K562 (cell line): ENCODE measurements at regions not wholly inside any gene's neighbourhood (a gene's known extent, or its start where the extent isn't known, plus 50 kb on each side); places are given as distances from the start of the nearest gene placed in this dataset.

Source experiments
- ATAC-seq: fragments of 200-7000 bp; cut with Tn5 transposase; 3 replicates; pipeline ENCODE4 v1.9.1; 2020; ENCODE audit warnings: moderate library complexity
- BruUV-seq: library from RNA; stranded (reverse); fragments of 400-500 nt; replicated peaks from 2 replicates; lab custom pipeline; 2021; lab: Mats Ljungman, UMichigan
- CTCF ChIA-PET: fragments of 300-600 bp; formaldehyde crosslinking; extraction: SDS; loops from one replicate; lab custom pipeline; 2021; ENCODE audit warnings: low intra/inter-chr PET ratio; lab: Yijun Ruan, JAX
- POLR2A ChIA-PET: fragments of 300-600, 350-650 bp; sonication (Branson Sonifier 250); formaldehyde crosslinking; extraction: SDS; loops from one replicate; lab custom pipeline; 2021; ENCODE audit warnings: antibody characterized with exemption, inconsistent platforms; lab: Yijun Ruan, JAX
- DNase-seq, 4 experiments: peaks; one replicate each; pipeline versions ENCODE4 v3.0.0 to v3.0.0-alpha.2; 2011 to 2018; ENCODE audit warnings: low spot score in 3 of 4, mixed read lengths in 3 of 4; ENCODE audit errors: extremely low read depth in 1 of 4
- FAIRE-seq: peaks from 2 replicates; lab custom pipeline; 2011; peaks lifted over from hg19 to GRCh38; lab: Jason Lieb, UNC
- H2AFZ ChIP-seq: 2 replicates; pipeline ENCODE4 v1.6.0; 2011; ENCODE audit warnings: low read depth, low read length, control low read depth, inconsistent platforms
- H3K27ac ChIP-seq: fragments of 200-600 bp; 3 replicates; pipeline ENCODE4 v1.8.0; 2011; ENCODE audit warnings: low read depth, mild to moderate bottlenecking, control low read depth, inconsistent platforms, low read length, moderate library complexity, mixed read lengths; ENCODE audit errors: extremely low read depth
- H3K27me3 ChIP-seq, 2 experiments: fragments of 300-600 bp in 1 of 2; 2 replicates in 1 of 2; 3 replicates in 1 of 2; pipeline versions ENCODE4 v1.6.0 to v1.8.0; 2011; ENCODE audit warnings: inconsistent platforms in 2 of 2, low read length in 2 of 2, mild to moderate bottlenecking in 1 of 2, mixed read lengths in 1 of 2, moderate library complexity in 1 of 2; ENCODE audit not compliant: control insufficient read depth in 2 of 2, insufficient read depth in 2 of 2
- H3K36me3 ChIP-seq: fragments of 300-600 bp; 3 replicates; pipeline ENCODE4 v1.8.0; 2011; ENCODE audit warnings: mild to moderate bottlenecking, low read length, inconsistent platforms; ENCODE audit not compliant: control insufficient read depth, insufficient read depth
- H3K4me1 ChIP-seq, 2 experiments: fragments of 200-600 bp in 1 of 2; replicated peaks in 1 of 2; 2 replicates in 1 of 2; 3 replicates in 1 of 2; pipeline versions ENCODE4 v1.5.1 to v1.8.0; 2011; ENCODE audit warnings: inconsistent platforms in 2 of 2, low read length in 2 of 2, mild to moderate bottlenecking in 1 of 2, mixed read lengths in 1 of 2, moderate library complexity in 1 of 2; ENCODE audit not compliant: control insufficient read depth in 2 of 2, insufficient read depth in 2 of 2
- H3K4me2 ChIP-seq: 2 replicates; pipeline ENCODE4 v1.6.1; 2011; ENCODE audit warnings: low read length, control low read depth, inconsistent platforms, mixed read lengths; ENCODE audit not compliant: insufficient read depth
- H3K4me3 ChIP-seq: fragments of 200-600 bp; sonication (generic), shearing (Covaris generic); 2 replicates; pipeline ENCODE4 v1.5.1; 2016; ENCODE audit warnings: control low read depth, inconsistent platforms
- H3K79me2 ChIP-seq: fragments of 200-600 bp; 3 replicates; pipeline ENCODE4 v1.8.0; 2011; ENCODE audit warnings: low read length, inconsistent platforms; ENCODE audit not compliant: control insufficient read depth, insufficient read depth
- H3K9ac ChIP-seq, 2 experiments: 2 replicates each; pipeline versions ENCODE4 v1.6.0 to v1.6.1; 2011; ENCODE audit warnings: low read depth in 2 of 2, low read length in 2 of 2, control low read depth in 1 of 2, inconsistent platforms in 1 of 2, mild to moderate bottlenecking in 1 of 2, mixed read lengths in 1 of 2; ENCODE audit not compliant: insufficient read depth in 1 of 2
- H3K9me1 ChIP-seq: one replicate; pipeline ENCODE4 v1.6.0; 2011; ENCODE audit warnings: inconsistent platforms, mild to moderate bottlenecking, low read length, moderate library complexity; ENCODE audit not compliant: control insufficient read depth, insufficient read depth
- H3K9me3 ChIP-seq: replicated peaks from 2 replicates; pipeline ENCODE4 v1.5.1; 2011; ENCODE audit warnings: low read depth, low read length, inconsistent platforms; ENCODE audit not compliant: control insufficient read depth, insufficient read depth
- H4K20me1 ChIP-seq: replicated peaks from 2 replicates; pipeline ENCODE4 v1.6.1; 2011; ENCODE audit warnings: low read length, inconsistent platforms, mixed read lengths; ENCODE audit not compliant: control insufficient read depth, insufficient read depth
- BDP1 ChIP-seq: IDR thresholded peaks from 3 replicates; pipeline ENCODE4 v1.6.1; 2011; ENCODE audit not compliant: insufficient read length, insufficient read depth
- CHD4 ChIP-seq: fragments of 200-600 bp; sonication (generic); IDR thresholded peaks from 3 replicates; pipeline ENCODE4 v1.6.1; 2012; ENCODE audit warnings: low read depth, mild to moderate bottlenecking, mixed read lengths, low read length, inconsistent platforms; ENCODE audit not compliant: insufficient read depth, insufficient replicate concordance, poor library complexity, severe bottlenecking
- DACH1 ChIP-seq: fragments of 450-650 bp; IDR thresholded peaks from 2 replicates; pipeline ENCODE4 v1.6.1; 2018; ENCODE audit not compliant: partially characterized antibody
- LCOR ChIP-seq: sonication (generic); formaldehyde crosslinking; IDR thresholded peaks from 2 replicates; pipeline ENCODE4 v1.8.0; 2022; ENCODE audit warnings: mild to moderate bottlenecking, missing genetic modification reagents
- MAFF ChIP-seq: IDR thresholded peaks from 2 replicates; pipeline ENCODE4 v1.6.1; 2012; ENCODE audit warnings: low read length, improper control_type of control experiment
- MAFK ChIP-seq: IDR thresholded peaks from 2 replicates; pipeline ENCODE4 v1.6.1; 2011; ENCODE audit warnings: low read length, improper control_type of control experiment
- MCM5 ChIP-seq: fragments of 450-650 bp; IDR thresholded peaks from 2 replicates; pipeline ENCODE4 v1.6.1; 2016; ENCODE audit warnings: low read depth
- MEIS2 ChIP-seq: fragments of 450-650 bp; IDR thresholded peaks from 2 replicates; pipeline ENCODE4 v1.6.1; 2014; ENCODE audit warnings: mild to moderate bottlenecking; ENCODE audit not compliant: partially characterized antibody
- MTA2 ChIP-seq: fragments of 450-650 bp; IDR thresholded peaks from 2 replicates; pipeline ENCODE4 v1.6.1; 2016; ENCODE audit warnings: low read depth
- NR2C1 ChIP-seq, 2 experiments: fragments of 450-650 bp; IDR thresholded peaks; 2 replicates each; pipeline ENCODE4 v1.6.1; 2017; ENCODE audit warnings: mild to moderate bottlenecking in 2 of 2, antibody characterized with exemption in 1 of 2, inconsistent platforms in 1 of 2, missing compliant biosample characterization in 1 of 2, missing genetic modification characterization in 1 of 2
- PPARD ChIP-seq: fragments of 250-450 bp; sonication (Bioruptor Pico); IDR thresholded peaks from 2 replicates; pipeline ENCODE4 v1.8.0; 2022; ENCODE audit warnings: inconsistent platforms, mild to moderate bottlenecking, moderate library complexity
- SMARCC2 ChIP-seq: fragments of 450-650 bp; IDR thresholded peaks from 2 replicates; pipeline ENCODE4 v1.6.1; 2017; ENCODE audit warnings: antibody characterized with exemption, moderate library complexity, mild to moderate bottlenecking, low read depth
- SRSF1 ChIP-seq: fragments of 200-400 bp; formaldehyde crosslinking; IDR thresholded peaks from 2 replicates; pipeline ENCODE4 v1.6.1; 2017; ENCODE audit warnings: mild to moderate bottlenecking, low read depth, low read length, moderate library complexity
- THRA ChIP-seq: fragments of 450-650 bp; IDR thresholded peaks from 2 replicates; pipeline ENCODE4 v1.6.1; 2017; ENCODE audit warnings: mild to moderate bottlenecking, moderate library complexity
- ZNF12 ChIP-seq: sonication (generic); formaldehyde crosslinking; IDR thresholded peaks from 2 replicates; pipeline ENCODE4 v1.4.0; 2020; ENCODE audit warnings: mild to moderate bottlenecking, missing genetic modification reagents
- ZNF184 ChIP-seq: sonication (generic); formaldehyde crosslinking; IDR thresholded peaks from 2 replicates; pipeline ENCODE4 v1.5.0; 2020; ENCODE audit warnings: missing genetic modification reagents
- ZNF3 ChIP-seq: fragments of 250-450 bp; sonication (Bioruptor Pico); IDR thresholded peaks from 2 replicates; pipeline ENCODE4 v1.5.0; 2021; ENCODE audit warnings: mild to moderate bottlenecking, moderate library complexity
- WGBS: fragments of 100-300 bp; shearing (Covaris generic); methylation state at CpG from one replicate; pipeline ENCODE4 v1.1.6; 2016; ENCODE audit warnings: low coverage, mixed read lengths; ENCODE audit not compliant: insufficient coverage; ENCODE audit errors: missing lambda C conversion rate; 5-methylcytosine and 5-hydroxymethylcytosine counted together
- in situ Hi-C: fragments of 300-500 bp; cut with MboI; formaldehyde crosslinking; loops from 4 replicates; pipeline ENCODE4 v1.15.0; 2018; ENCODE audit warnings: inconsistent platforms, mixed read lengths
- intact Hi-C: fragments of 100-400 bp; cut with micrococcal nuclease; formaldehyde crosslinking; loops from 2 replicates; pipeline ENCODE4 v1.14.2; 2022

- H3K4me1 ChIP-seq, result no peaks in the 10 kb centered on the region; a peak in 1 of 5 replicates
- intact Hi-C loops (no loop called here), in situ Hi-C loops (no loop called here)
- no peak for FAIRE-seq
- no peak overlapping the region for H3K9ac ChIP-seq
- ChIA-PET CTCF (no interaction called here), POLR2A (interaction anchor here (0.6 kb wide), 1 partner anchor 14 kb away, joined by 3 read pairs; no protein-coding TSS in a partner anchor)
- BruUV-seq, result no TSS peak
- no peak for TF ChIP-seq ZNF184 (CRISPR knock-in tag)
- no peak overlapping the region for H3K27ac ChIP-seq
- no peak for DNase-seq
- H4K20me1 ChIP-seq, result no peaks in the 10 kb centered on the region
- no peaks in the 10 kb centered on the region for H3K27me3 ChIP-seq
- H3K9me3 ChIP-seq, result no peaks in the 10 kb centered on the region
- H2AFZ ChIP-seq, result no peak overlapping the region
- 0 out of 3 replicates have a peak, but pooled peaks cover 3% of the 10 kb centered on the region for H3K79me2 ChIP-seq
- no peak overlapping the region for H3K4me2 ChIP-seq
- H3K4me3 ChIP-seq, result no peak overlapping the region
- H3K9me1 ChIP-seq, result no peaks in the 10 kb centered on the region
- ATAC-seq, result no peak
- H3K36me3 ChIP-seq, result no peaks in the 10 kb centered on the region
Observed at GRCh38 chr12:91516695-91517047, 334.1 kb upstream of the DCN start.

GRCh38 chr12:91515944-91516694 is 333.5 kb upstream of the DCN start:
- Histone ChIP-seq H2AFZ (no peak overlapping the region), H3K9ac (no peak overlapping the region), H3K4me2 (no peak overlapping the region), H3K9me1 (no peaks in the 10 kb centered on the region), H3K79me2 (0 out of 3 replicates have a peak, but pooled peaks cover 3% of the 10 kb centered on the region), H4K20me1 (no peaks in the 10 kb centered on the region), H3K4me1 (no peaks in the 10 kb centered on the region; a peak in 1 of 5 replicates), H3K4me3 (no peak overlapping the region), H3K27me3 (no peaks in the 10 kb centered on the region), H3K36me3 (no peaks in the 10 kb centered on the region), H3K27ac (no peak overlapping the region), H3K9me3 (no peaks in the 10 kb centered on the region)
- in situ Hi-C loops (no loop called here), intact Hi-C loops (no loop called here)
- ChIA-PET CTCF (no interaction called here), POLR2A (interaction anchor here (0.6 kb wide), 1 partner anchor 13 kb away, joined by 3 read pairs; no protein-coding TSS in a partner anchor)
- WGBS, result 44% methylated on average over 5 of the region's 5 CpGs
- ATAC-seq (no peak), DNase-seq (no peak), FAIRE-seq (no peak)
- BruUV-seq, result no TSS peak
- TF ChIP-seq PPARD (CRISPR knock-in tag) (no peak), BDP1 (no peak), ZNF12 (no peak), MCM5 (no peak), MTA2 (no peak), CHD4 (no peak), MAFK (peak; percentile 47; the same call in 1 of the 2 replicates), SMARCC2 (no peak), MAFF (peak; percentile 29; the same call in 1 of the 2 replicates), LCOR (CRISPR knock-in tag) (no peak), MEIS2 (peak; percentile 69), THRA (no peak), DACH1 (no peak), ZNF3 (no peak), NR2C1 (IDR thresholded peaks at IDR 0.05) (no peak), NR2C1 (tag; IDR thresholded peaks at IDR 0.05) (no peak), SRSF1 (no peak)
